Calu3 (cell line): ENCODE measurements at regions not wholly inside any gene's neighbourhood (a gene's known extent, or its start where the extent isn't known, plus 50 kb on each side); places are given as distances from the start of the nearest gene placed in this dataset.

Experiments used
- BruUV-seq: library from RNA; stranded (reverse); fragments of 400-500 nt; replicated peaks from 2 replicates; lab custom pipeline; 2021; lab: Mats Ljungman, UMichigan
- CTCF ChIA-PET: fragments of 300-600 bp; sonication (Branson Sonifier 250); formaldehyde crosslinking; loops from one replicate; lab custom pipeline; 2022; ENCODE audit warnings: antibody characterized with exemption; lab: Charles Lee
- DNase-seq: peaks from one replicate; pipeline ENCODE4 v3.0.0; 2022
- H3K27ac Mint-ChIP-seq: one replicate; pipeline ENCODE4 v1.8.0; 2022; ENCODE audit warnings: mixed read lengths; ENCODE audit not compliant: unreplicated experiment
- H3K27me3 Mint-ChIP-seq: one replicate; pipeline ENCODE4 v1.8.0; 2022; ENCODE audit warnings: mixed read lengths; ENCODE audit not compliant: unreplicated experiment
- H3K36me3 Mint-ChIP-seq: one replicate; pipeline ENCODE4 v1.8.0; 2022; ENCODE audit warnings: mild to moderate bottlenecking, moderate library complexity, mixed read lengths; ENCODE audit not compliant: insufficient read depth, unreplicated experiment
- H3K4me1 Mint-ChIP-seq: one replicate; pipeline ENCODE4 v1.8.0; 2022; ENCODE audit warnings: mild to moderate bottlenecking, low read depth, mixed read lengths; ENCODE audit not compliant: unreplicated experiment
- H3K4me3 Mint-ChIP-seq: one replicate; pipeline ENCODE4 v1.8.0; 2022; ENCODE audit warnings: mild to moderate bottlenecking, low read depth, moderate library complexity, mixed read lengths; ENCODE audit not compliant: unreplicated experiment
- H3K9me3 Mint-ChIP-seq: one replicate; pipeline ENCODE4 v1.8.0; 2022; ENCODE audit warnings: low read depth, mixed read lengths; ENCODE audit not compliant: unreplicated experiment
- intact Hi-C: fragments of 100-400 bp; cut with micrococcal nuclease; formaldehyde crosslinking; loops from one replicate; pipeline ENCODE4 v1.10.0; 2022; ENCODE audit not compliant: unreplicated experiment
- TF ChIP-seq, protein P1 (sequence below): fragments of 200-600 bp; IDR thresholded peaks from one replicate; pipeline ENCODE4 v1.8.0; 2022; ENCODE audit warnings: antibody characterized with exemption; ENCODE audit not compliant: unreplicated experiment

DNA sequence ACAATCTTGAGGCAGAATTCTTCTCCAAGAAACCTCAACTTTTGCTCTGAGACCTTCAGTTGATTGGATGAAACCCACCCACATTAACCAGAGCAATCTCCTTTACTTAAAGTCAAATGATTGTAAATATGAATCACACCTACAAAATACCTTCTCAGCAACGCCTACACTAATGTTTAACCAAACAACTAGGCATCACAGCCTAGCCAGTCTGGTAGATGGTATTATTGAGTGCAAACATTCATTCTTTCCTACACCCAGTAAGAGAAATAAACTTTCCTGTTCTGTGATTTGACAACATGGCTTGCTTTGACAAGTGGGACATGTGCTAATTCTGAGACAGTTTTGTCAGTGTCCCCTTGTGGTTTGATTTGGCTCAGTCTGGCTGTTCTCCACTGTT lies 252.2 kb downstream of the HACE1 start:
- Mint-ChIP-seq H3K9me3 (peaks cover 2% of the 10 kb centered on the region), H3K27me3 (no peaks in the 10 kb centered on the region), H3K4me1 (peaks cover 20% of the 10 kb centered on the region), H3K4me3 (no peak overlapping the region), H3K27ac (no peak overlapping the region), H3K36me3 (no peaks in the 10 kb centered on the region)
- CTCF ChIA-PET: no interaction called here
- intact Hi-C loops: no loop called here
- TF ChIP-seq, protein P1, sequence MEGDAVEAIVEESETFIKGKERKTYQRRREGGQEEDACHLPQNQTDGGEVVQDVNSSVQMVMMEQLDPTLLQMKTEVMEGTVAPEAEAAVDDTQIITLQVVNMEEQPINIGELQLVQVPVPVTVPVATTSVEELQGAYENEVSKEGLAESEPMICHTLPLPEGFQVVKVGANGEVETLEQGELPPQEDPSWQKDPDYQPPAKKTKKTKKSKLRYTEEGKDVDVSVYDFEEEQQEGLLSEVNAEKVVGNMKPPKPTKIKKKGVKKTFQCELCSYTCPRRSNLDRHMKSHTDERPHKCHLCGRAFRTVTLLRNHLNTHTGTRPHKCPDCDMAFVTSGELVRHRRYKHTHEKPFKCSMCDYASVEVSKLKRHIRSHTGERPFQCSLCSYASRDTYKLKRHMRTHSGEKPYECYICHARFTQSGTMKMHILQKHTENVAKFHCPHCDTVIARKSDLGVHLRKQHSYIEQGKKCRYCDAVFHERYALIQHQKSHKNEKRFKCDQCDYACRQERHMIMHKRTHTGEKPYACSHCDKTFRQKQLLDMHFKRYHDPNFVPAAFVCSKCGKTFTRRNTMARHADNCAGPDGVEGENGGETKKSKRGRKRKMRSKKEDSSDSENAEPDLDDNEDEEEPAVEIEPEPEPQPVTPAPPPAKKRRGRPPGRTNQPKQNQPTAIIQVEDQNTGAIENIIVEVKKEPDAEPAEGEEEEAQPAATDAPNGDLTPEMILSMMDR: no peak
- DNase-seq: no peak
- no TSS peak for BruUV-seq

DNA sequence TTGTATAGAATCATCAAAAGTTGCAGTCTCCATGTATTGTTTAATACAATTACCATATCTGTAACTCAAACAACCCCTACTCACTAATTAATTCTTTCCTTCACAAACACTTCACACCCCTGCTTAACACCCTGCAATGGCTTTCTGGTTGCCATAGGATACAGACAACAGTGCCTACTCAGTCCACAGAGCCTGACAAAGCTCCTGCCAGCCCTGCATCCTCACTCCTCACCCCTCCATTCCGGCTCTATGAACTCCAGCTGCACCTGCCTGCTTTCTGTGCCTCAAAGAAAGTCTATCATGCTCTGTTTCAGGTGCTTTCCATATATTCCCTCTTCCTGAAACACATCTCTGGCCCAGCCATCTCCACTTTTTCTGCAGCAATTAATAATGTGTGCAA lies 253.4 kb downstream of the HACE1 start:
- DNase-seq: no peak
- intact Hi-C loops: no loop called here
- Mint-ChIP-seq H3K9me3 (no peaks in the 10 kb centered on the region), H3K4me3 (no peak overlapping the region), H3K4me1 (peaks cover 20% of the 10 kb centered on the region), H3K27me3 (no peaks in the 10 kb centered on the region), H3K36me3 (no peaks in the 10 kb centered on the region), H3K27ac (no peak overlapping the region)
- CTCF ChIA-PET: no interaction called here
- TF ChIP-seq, protein P1: no peak
- BruUV-seq: no TSS peak

DNA sequence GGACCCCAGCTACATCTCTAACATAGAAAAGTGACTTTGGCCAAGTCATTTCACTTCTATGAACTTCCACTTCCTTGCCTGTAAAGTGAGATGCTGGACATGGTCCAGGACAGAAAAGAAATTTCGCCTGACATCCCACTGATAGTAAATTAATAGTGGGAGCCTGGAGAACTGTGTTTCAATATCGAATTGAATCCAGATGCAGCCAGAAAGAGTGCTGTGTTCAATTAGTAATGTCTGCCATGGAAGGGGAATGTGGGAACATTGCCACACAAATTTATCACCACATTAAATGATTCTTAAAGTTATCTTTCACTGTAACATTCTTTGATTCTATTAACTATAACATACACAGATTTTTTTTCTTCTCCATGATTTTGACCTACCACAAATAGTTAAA lies 255.0 kb downstream of the HACE1 start:
- Mint-ChIP-seq H3K4me1 (peaks cover 20% of the 10 kb centered on the region), H3K27me3 (no peaks in the 10 kb centered on the region), H3K36me3 (no peaks in the 10 kb centered on the region), H3K4me3 (no peak overlapping the region), H3K9me3 (no peaks in the 10 kb centered on the region), H3K27ac (no peak overlapping the region)
- intact Hi-C loops: no loop called here
- no peak for DNase-seq
- TF ChIP-seq, protein P1: no peak
- CTCF ChIA-PET: no interaction called here
- BruUV-seq: no TSS peak

DNA sequence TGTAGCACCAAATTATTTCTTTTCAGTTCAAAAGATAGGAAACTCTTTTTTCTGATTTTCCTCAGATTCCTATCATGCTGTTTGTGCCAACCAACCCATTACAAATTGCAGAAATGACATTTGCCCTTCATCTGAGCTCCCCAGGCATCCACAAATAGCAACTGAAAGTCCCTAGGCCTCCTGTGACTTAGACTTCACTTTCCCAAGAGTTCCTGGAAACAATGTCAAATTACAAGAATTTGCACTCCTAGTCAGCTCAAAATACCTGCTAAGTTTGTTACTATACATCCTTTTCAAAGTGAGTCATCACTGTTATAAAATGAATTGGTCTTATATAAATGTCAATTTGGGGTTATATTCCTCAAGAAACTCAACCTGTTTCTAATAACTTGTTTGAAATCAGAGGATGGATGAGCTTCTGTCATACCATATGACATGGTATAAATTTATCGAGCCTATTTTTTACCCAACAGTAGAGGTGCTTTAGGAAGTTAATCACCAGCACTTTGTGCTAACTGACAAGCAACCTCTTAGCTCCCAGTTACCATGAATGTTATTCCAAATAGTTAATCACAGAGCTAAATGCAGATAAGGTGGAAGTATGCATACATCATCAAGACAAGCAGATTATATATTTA lies 256.5 kb downstream of the HACE1 start:
- Mint-ChIP-seq H3K9me3 (no peaks in the 10 kb centered on the region), H3K27ac (no peak overlapping the region), H3K27me3 (no peaks in the 10 kb centered on the region), H3K36me3 (no peaks in the 10 kb centered on the region), H3K4me3 (no peak overlapping the region), H3K4me1 (peaks cover 20% of the 10 kb centered on the region)
- DNase-seq: no peak
- TF ChIP-seq, protein P1: no peak
- CTCF ChIA-PET: no interaction called here
- intact Hi-C loops: no loop called here
- BruUV-seq: no TSS peak
